K562 (cell line): ENCODE measurements at regions not wholly inside any gene's neighbourhood (a gene's known extent, or its start where the extent isn't known, plus 50 kb on each side); places are given as distances from the start of the nearest gene placed in this dataset.

Source experiments
- ATAC-seq: fragments of 200-7000 bp; cut with Tn5 transposase; 3 replicates; pipeline ENCODE4 v1.9.1; 2020; ENCODE audit warnings: moderate library complexity
- BruUV-seq: library from RNA; stranded (reverse); fragments of 400-500 nt; replicated peaks from 2 replicates; lab custom pipeline; 2021; lab: Mats Ljungman, UMichigan
- CTCF ChIA-PET: fragments of 300-600 bp; formaldehyde crosslinking; extraction: SDS; loops from one replicate; lab custom pipeline; 2021; ENCODE audit warnings: low intra/inter-chr PET ratio; lab: Yijun Ruan, JAX
- POLR2A ChIA-PET: fragments of 300-600, 350-650 bp; sonication (Branson Sonifier 250); formaldehyde crosslinking; extraction: SDS; loops from one replicate; lab custom pipeline; 2021; ENCODE audit warnings: antibody characterized with exemption, inconsistent platforms; lab: Yijun Ruan, JAX
- DNase-seq, 4 experiments: peaks; one replicate each; pipeline versions ENCODE4 v3.0.0 to v3.0.0-alpha.2; 2011 to 2018; ENCODE audit warnings: low spot score in 3 of 4, mixed read lengths in 3 of 4; ENCODE audit errors: extremely low read depth in 1 of 4
- FAIRE-seq: peaks from 2 replicates; lab custom pipeline; 2011; peaks lifted over from hg19 to GRCh38; lab: Jason Lieb, UNC
- H2AFZ ChIP-seq: 2 replicates; pipeline ENCODE4 v1.6.0; 2011; ENCODE audit warnings: low read depth, low read length, control low read depth, inconsistent platforms
- H3K27ac ChIP-seq: fragments of 200-600 bp; 3 replicates; pipeline ENCODE4 v1.8.0; 2011; ENCODE audit warnings: low read depth, mild to moderate bottlenecking, control low read depth, inconsistent platforms, low read length, moderate library complexity, mixed read lengths; ENCODE audit errors: extremely low read depth
- H3K27me3 ChIP-seq, 2 experiments: fragments of 300-600 bp in 1 of 2; 2 replicates in 1 of 2; 3 replicates in 1 of 2; pipeline versions ENCODE4 v1.6.0 to v1.8.0; 2011; ENCODE audit warnings: inconsistent platforms in 2 of 2, low read length in 2 of 2, mild to moderate bottlenecking in 1 of 2, mixed read lengths in 1 of 2, moderate library complexity in 1 of 2; ENCODE audit not compliant: control insufficient read depth in 2 of 2, insufficient read depth in 2 of 2
- H3K36me3 ChIP-seq: fragments of 300-600 bp; 3 replicates; pipeline ENCODE4 v1.8.0; 2011; ENCODE audit warnings: mild to moderate bottlenecking, low read length, inconsistent platforms; ENCODE audit not compliant: control insufficient read depth, insufficient read depth
- H3K4me1 ChIP-seq, 2 experiments: fragments of 200-600 bp in 1 of 2; replicated peaks in 1 of 2; 2 replicates in 1 of 2; 3 replicates in 1 of 2; pipeline versions ENCODE4 v1.5.1 to v1.8.0; 2011; ENCODE audit warnings: inconsistent platforms in 2 of 2, low read length in 2 of 2, mild to moderate bottlenecking in 1 of 2, mixed read lengths in 1 of 2, moderate library complexity in 1 of 2; ENCODE audit not compliant: control insufficient read depth in 2 of 2, insufficient read depth in 2 of 2
- H3K4me2 ChIP-seq: 2 replicates; pipeline ENCODE4 v1.6.1; 2011; ENCODE audit warnings: low read length, control low read depth, inconsistent platforms, mixed read lengths; ENCODE audit not compliant: insufficient read depth
- H3K4me3 ChIP-seq: fragments of 200-600 bp; sonication (generic), shearing (Covaris generic); 2 replicates; pipeline ENCODE4 v1.5.1; 2016; ENCODE audit warnings: control low read depth, inconsistent platforms
- H3K79me2 ChIP-seq: fragments of 200-600 bp; 3 replicates; pipeline ENCODE4 v1.8.0; 2011; ENCODE audit warnings: low read length, inconsistent platforms; ENCODE audit not compliant: control insufficient read depth, insufficient read depth
- H3K9ac ChIP-seq, 2 experiments: 2 replicates each; pipeline versions ENCODE4 v1.6.0 to v1.6.1; 2011; ENCODE audit warnings: low read depth in 2 of 2, low read length in 2 of 2, control low read depth in 1 of 2, inconsistent platforms in 1 of 2, mild to moderate bottlenecking in 1 of 2, mixed read lengths in 1 of 2; ENCODE audit not compliant: insufficient read depth in 1 of 2
- H3K9me1 ChIP-seq: one replicate; pipeline ENCODE4 v1.6.0; 2011; ENCODE audit warnings: inconsistent platforms, mild to moderate bottlenecking, low read length, moderate library complexity; ENCODE audit not compliant: control insufficient read depth, insufficient read depth
- H3K9me3 ChIP-seq: replicated peaks from 2 replicates; pipeline ENCODE4 v1.5.1; 2011; ENCODE audit warnings: low read depth, low read length, inconsistent platforms; ENCODE audit not compliant: control insufficient read depth, insufficient read depth
- H4K20me1 ChIP-seq: replicated peaks from 2 replicates; pipeline ENCODE4 v1.6.1; 2011; ENCODE audit warnings: low read length, inconsistent platforms, mixed read lengths; ENCODE audit not compliant: control insufficient read depth, insufficient read depth
- CHCHD3 ChIP-seq: fragments of 250-450 bp; sonication (Bioruptor Pico); IDR thresholded peaks from 2 replicates; pipeline ENCODE4 v2.1.2; 2022; ENCODE audit warnings: mild to moderate bottlenecking
- DNMT1 ChIP-seq: fragments of 450-650 bp; IDR thresholded peaks from 2 replicates; pipeline ENCODE4 v1.6.1; 2016; ENCODE audit warnings: antibody characterized with exemption, mild to moderate bottlenecking
- EWSR1 ChIP-seq: fragments of 450-650 bp; IDR thresholded peaks from 2 replicates; pipeline ENCODE4 v1.6.1; 2018; ENCODE audit warnings: borderline replicate concordance, mild to moderate bottlenecking, low read depth, moderate library complexity; ENCODE audit not compliant: partially characterized antibody
- HMG20A ChIP-seq: fragments of 450-650 bp; formaldehyde crosslinking; conservative IDR thresholded peaks from 2 replicates; pipeline ENCODE4 v1.4.0; 2020; ENCODE audit warnings: mild to moderate bottlenecking, mixed read lengths
- KDM4B ChIP-seq, 2 experiments: fragments of 450-650 bp in 1 of 2; sonication (generic) in 1 of 2; IDR thresholded peaks; 2 replicates each; pipeline ENCODE4 v1.6.1; 2016 to 2017; ENCODE audit warnings: borderline replicate concordance in 2 of 2, antibody characterized with exemption in 1 of 2, low read depth in 1 of 2, mild to moderate bottlenecking in 1 of 2
- L3MBTL2 ChIP-seq: fragments of 450-650 bp; IDR thresholded peaks from 2 replicates; pipeline ENCODE4 v1.6.1; 2016; ENCODE audit warnings: mild to moderate bottlenecking, moderate library complexity
- MTA1 ChIP-seq: fragments of 450-650 bp; IDR thresholded peaks from 2 replicates; pipeline ENCODE4 v1.6.1; 2017; ENCODE audit warnings: borderline replicate concordance
- NELFE ChIP-seq: IDR thresholded peaks from 2 replicates; pipeline ENCODE4 v1.6.1; 2011; ENCODE audit warnings: mild to moderate bottlenecking; ENCODE audit not compliant: insufficient read depth, insufficient read length
- NONO ChIP-seq, 2 experiments: fragments of 200-400 bp in 1 of 2; fragments of 450-650 bp in 1 of 2; formaldehyde crosslinking in 1 of 2; IDR thresholded peaks; 2 replicates each; pipeline ENCODE4 v1.6.1; 2017; ENCODE audit warnings: low read depth in 2 of 2, mild to moderate bottlenecking in 2 of 2, moderate library complexity in 2 of 2, low read length in 1 of 2
- PURB ChIP-seq: sonication (generic); formaldehyde crosslinking; IDR thresholded peaks from 2 replicates; pipeline ENCODE4 v1.9.0; 2021; ENCODE audit warnings: low read depth, mild to moderate bottlenecking, missing genetic modification reagents
- SMARCE1 ChIP-seq: fragments of 450-650 bp; IDR thresholded peaks from 2 replicates; pipeline ENCODE4 v1.7.1; 2016; ENCODE audit warnings: mild to moderate bottlenecking
- STAT5B ChIP-seq: fragments of 250-450 bp; sonication (Bioruptor Pico); IDR thresholded peaks from 2 replicates; pipeline ENCODE4 v1.8.0; 2021; ENCODE audit warnings: mild to moderate bottlenecking, inconsistent platforms
- TAF9B ChIP-seq: fragments of 450-650 bp; IDR thresholded peaks from 2 replicates; pipeline ENCODE4 v1.6.1; 2018; ENCODE audit warnings: mild to moderate bottlenecking; ENCODE audit not compliant: partially characterized antibody
- TBP ChIP-seq: optimal IDR thresholded peaks from 2 replicates; pipeline ENCODE3; 2011; ENCODE audit warnings: low read depth, low read length, improper control_type of control experiment
- WGBS: fragments of 100-300 bp; shearing (Covaris generic); methylation state at CpG from one replicate; pipeline ENCODE4 v1.1.6; 2016; ENCODE audit warnings: low coverage, mixed read lengths; ENCODE audit not compliant: insufficient coverage; ENCODE audit errors: missing lambda C conversion rate; 5-methylcytosine and 5-hydroxymethylcytosine counted together
- in situ Hi-C: fragments of 300-500 bp; cut with MboI; formaldehyde crosslinking; loops from 4 replicates; pipeline ENCODE4 v1.15.0; 2018; ENCODE audit warnings: inconsistent platforms, mixed read lengths
- intact Hi-C: fragments of 100-400 bp; cut with micrococcal nuclease; formaldehyde crosslinking; loops from 2 replicates; pipeline ENCODE4 v1.14.2; 2022
- TF ChIP-seq, protein P1 (sequence below): fragments of 200-800 bp; sonication (Bioruptor generic); IDR thresholded peaks from 2 replicates; pipeline ENCODE4 v1.6.1; 2017; ENCODE audit warnings: missing genetic modification characterization, missing compliant biosample characterization
- TF ChIP-seq, protein P2 (sequence below), 2 experiments: IDR thresholded peaks in 1 of 2; conservative IDR thresholded peaks in 1 of 2; 2 replicates each; pipeline ENCODE4 v1.6.1; 2016; ENCODE audit warnings: low read depth in 2 of 2, mild to moderate bottlenecking in 1 of 2, missing compliant biosample characterization in 1 of 2, missing genetic modification characterization in 1 of 2, moderate library complexity in 1 of 2
- TF ChIP-seq, protein P3 (sequence below): sonication (generic); formaldehyde crosslinking; IDR thresholded peaks from 2 replicates; pipeline ENCODE4 v1.8.0; 2022; ENCODE audit warnings: mild to moderate bottlenecking, low read depth, missing genetic modification reagents

DNA sequence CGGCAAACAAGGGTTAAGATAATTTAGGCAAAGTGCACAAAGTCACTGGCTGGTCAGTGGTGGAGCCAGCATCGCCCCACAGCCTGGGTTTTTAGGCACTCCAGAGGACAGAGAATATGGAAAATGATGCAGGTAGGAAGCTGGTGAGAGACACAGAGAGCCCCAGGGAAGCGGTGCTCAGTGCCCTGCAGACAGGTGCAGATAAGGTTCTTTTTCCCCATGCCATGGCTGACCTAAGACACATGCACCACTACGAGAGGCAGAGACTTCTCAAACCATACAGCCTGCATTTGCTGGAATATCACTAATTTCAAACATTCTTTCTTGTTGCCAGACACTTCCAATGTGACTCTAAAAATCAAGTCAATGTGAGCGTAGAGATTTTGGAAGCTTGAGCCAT is 205.7 kb upstream of the APCDD1 start:
- no peak for DNase-seq
- no peaks in the 10 kb centered on the region for H4K20me1 ChIP-seq
- H3K9me1 ChIP-seq: no peaks in the 10 kb centered on the region
- no peak for ATAC-seq
- no peaks in the 10 kb centered on the region for H3K4me1 ChIP-seq
- no TSS peak for BruUV-seq
- in situ Hi-C loops (no loop called here), intact Hi-C loops (loop anchor here (10.0 kb wide), 1 partner anchor 274 kb away; no protein-coding TSS in a partner anchor)
- H2AFZ ChIP-seq: no peak overlapping the region
- H3K79me2 ChIP-seq: no peaks in the 10 kb centered on the region
- WGBS: 1% methylated on average over 5 of the region's 5 CpGs
- CTCF ChIA-PET: no interaction called here
- H3K27me3 ChIP-seq: peaks cover 47 to 52% of the 10 kb centered on the region in 2 experiments
- H3K36me3 ChIP-seq: no peaks in the 10 kb centered on the region
- no peak overlapping the region for H3K4me2 ChIP-seq
- POLR2A ChIA-PET: no interaction called here
- no peak for FAIRE-seq
- H3K9me3 ChIP-seq: no peaks in the 10 kb centered on the region
- H3K9ac ChIP-seq: no peak overlapping the region
- H3K27ac ChIP-seq: no peak overlapping the region
- TF ChIP-seq L3MBTL2: no peak
- TF ChIP-seq DNMT1: no peak
- TF ChIP-seq EWSR1: no peak
- no peak for TF ChIP-seq TAF9B
- no peak for TF ChIP-seq NONO (IDR thresholded peaks at IDR 0.05; ENCODE audit: low read depth in 2 of 2, low read length in 1 of 2)
- TF ChIP-seq STAT5B (CRISPR knock-in tag): no peak
- no peak for TF ChIP-seq TBP
- no peak for TF ChIP-seq KDM4B (IDR thresholded peaks at IDR 0.05; ENCODE audit: borderline replicate concordance in 2 of 2, low read depth in 1 of 2)
- no peak for TF ChIP-seq NELFE
- TF ChIP-seq CHCHD3 (CRISPR knock-in tag): no peak
- TF ChIP-seq, protein P1, sequence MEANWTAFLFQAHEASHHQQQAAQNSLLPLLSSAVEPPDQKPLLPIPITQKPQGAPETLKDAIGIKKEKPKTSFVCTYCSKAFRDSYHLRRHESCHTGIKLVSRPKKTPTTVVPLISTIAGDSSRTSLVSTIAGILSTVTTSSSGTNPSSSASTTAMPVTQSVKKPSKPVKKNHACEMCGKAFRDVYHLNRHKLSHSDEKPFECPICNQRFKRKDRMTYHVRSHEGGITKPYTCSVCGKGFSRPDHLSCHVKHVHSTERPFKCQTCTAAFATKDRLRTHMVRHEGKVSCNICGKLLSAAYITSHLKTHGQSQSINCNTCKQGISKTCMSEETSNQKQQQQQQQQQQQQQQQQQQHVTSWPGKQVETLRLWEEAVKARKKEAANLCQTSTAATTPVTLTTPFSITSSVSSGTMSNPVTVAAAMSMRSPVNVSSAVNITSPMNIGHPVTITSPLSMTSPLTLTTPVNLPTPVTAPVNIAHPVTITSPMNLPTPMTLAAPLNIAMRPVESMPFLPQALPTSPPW: no peak
- TF ChIP-seq HMG20A (CRISPR knock-in tag): no peak
- no peak for TF ChIP-seq MTA1
- no peak for TF ChIP-seq SMARCE1
- TF ChIP-seq PURB (CRISPR knock-in tag): no peak
- TF ChIP-seq, protein P2, sequence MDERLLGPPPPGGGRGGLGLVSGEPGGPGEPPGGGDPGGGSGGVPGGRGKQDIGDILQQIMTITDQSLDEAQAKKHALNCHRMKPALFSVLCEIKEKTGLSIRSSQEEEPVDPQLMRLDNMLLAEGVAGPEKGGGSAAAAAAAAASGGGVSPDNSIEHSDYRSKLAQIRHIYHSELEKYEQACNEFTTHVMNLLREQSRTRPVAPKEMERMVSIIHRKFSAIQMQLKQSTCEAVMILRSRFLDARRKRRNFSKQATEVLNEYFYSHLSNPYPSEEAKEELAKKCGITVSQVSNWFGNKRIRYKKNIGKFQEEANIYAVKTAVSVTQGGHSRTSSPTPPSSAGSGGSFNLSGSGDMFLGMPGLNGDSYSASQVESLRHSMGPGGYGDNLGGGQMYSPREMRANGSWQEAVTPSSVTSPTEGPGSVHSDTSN (CRISPR knock-in tag; IDR thresholded peaks at IDR 0.05; ENCODE audit: low read depth): no peak
- TF ChIP-seq, protein P2 (tag; conservative IDR thresholded peaks at IDR 0.05; ENCODE audit: low read depth): no peak
- TF ChIP-seq, protein P3, sequence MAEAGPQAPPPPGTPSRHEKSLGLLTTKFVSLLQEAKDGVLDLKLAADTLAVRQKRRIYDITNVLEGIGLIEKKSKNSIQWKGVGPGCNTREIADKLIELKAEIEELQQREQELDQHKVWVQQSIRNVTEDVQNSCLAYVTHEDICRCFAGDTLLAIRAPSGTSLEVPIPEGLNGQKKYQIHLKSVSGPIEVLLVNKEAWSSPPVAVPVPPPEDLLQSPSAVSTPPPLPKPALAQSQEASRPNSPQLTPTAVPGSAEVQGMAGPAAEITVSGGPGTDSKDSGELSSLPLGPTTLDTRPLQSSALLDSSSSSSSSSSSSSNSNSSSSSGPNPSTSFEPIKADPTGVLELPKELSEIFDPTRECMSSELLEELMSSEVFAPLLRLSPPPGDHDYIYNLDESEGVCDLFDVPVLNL (CRISPR knock-in tag): no peak
- H3K4me3 ChIP-seq: no peak overlapping the region
